Esophagus muscularis mucosa (tissue), 4 donors: ENCODE measurements at regions not wholly inside any gene's neighbourhood (a gene's known extent, or its start where the extent isn't known, plus 50 kb on each side); places are given as distances from the start of the nearest gene placed in this dataset.
A peak's percentile ranks its signal among the peaks of the same experiment; 100 is the strongest.

ENCODE experiments used
- DNase-seq: peaks from one replicate; pipeline ENCODE4 v3.0.0-alpha.2; 2017; ENCODE audit errors: extremely low spot score
- H3K27ac ChIP-seq, 4 donors: fragments of 200-600 bp; sonication (generic); replicated peaks in 1 of 4; 1 replicate in 3 of 4; 2 replicates in 1 of 4; pipeline ENCODE4 v1.5.1; 2016 to 2019; ENCODE audit warnings: mild to moderate bottlenecking in 1 of 4
- H3K27me3 ChIP-seq, 4 donors: fragments of 200-600 bp; sonication (generic); one replicate each; pipeline versions ENCODE4 v1.5.1 to v1.6.0; 2016 to 2019
- H3K36me3 ChIP-seq, 4 donors: fragments of 200-600 bp; sonication (generic); one replicate each; pipeline ENCODE4 v1.5.1; 2016 to 2019
- H3K4me1 ChIP-seq, 4 donors: fragments of 200-600 bp; sonication (generic); one replicate each; pipeline ENCODE4 v1.5.1; 2016 to 2019
- H3K4me3 ChIP-seq, 4 donors: fragments of 200-600 bp; sonication (generic); 1 replicate in 2 of 4; 2 replicates in 2 of 4; pipeline ENCODE4 v1.5.1; 2016 to 2019; ENCODE audit warnings: mild to moderate bottlenecking in 4 of 4, moderate library complexity in 1 of 4
- H3K9me3 ChIP-seq, 4 donors: fragments of 200-600 bp; sonication (generic); 1 replicate in 3 of 4; 2 replicates in 1 of 4; pipeline ENCODE4 v1.5.1; 2016 to 2019
- CTCF ChIP-seq, 3 experiments: fragments of 200-600 bp in 2 of 3; fragments of 450-650 bp in 1 of 3; sonication (generic) in 2 of 3; IDR thresholded peaks; one replicate each; pipeline ENCODE4 v1.5.1; 2017 to 2019; ENCODE audit warnings: antibody characterized with exemption in 3 of 3, mild to moderate bottlenecking in 2 of 3, moderate library complexity in 1 of 3
- EP300 ChIP-seq: sonication (generic); formaldehyde crosslinking; IDR thresholded peaks from one replicate; pipeline ENCODE4 v1.6.1; 2017; ENCODE audit warnings: antibody characterized with exemption
- POLR2A ChIP-seq: fragments of 450-650 bp; IDR thresholded peaks from one replicate; pipeline ENCODE4 v1.6.1; 2017; ENCODE audit warnings: antibody characterized with exemption, moderate library complexity, mild to moderate bottlenecking, low read depth
- POLR2AphosphoS5 ChIP-seq, 2 donors: sonication (generic); formaldehyde crosslinking; IDR thresholded peaks; one replicate each; pipeline ENCODE4 v1.6.1; 2017; ENCODE audit warnings: antibody characterized with exemption in 2 of 2
- WGBS: methylation state at CpG from one replicate; pipeline ENCODE4 v1.1.5; 2018; 5-methylcytosine and 5-hydroxymethylcytosine counted together
- intact Hi-C: fragments of 100-400 bp; cut with DNase I; formaldehyde crosslinking; loops from one replicate; pipeline ENCODE4 v1.15.1; 2023

- intact Hi-C loops = no loop called here
- no peaks in the 10 kb centered on the region for H3K27me3 ChIP-seq
These were observed 186.1 kb upstream of the LNX1 start for GRCh38 chr4:53777244-53777984.

GRCh38 chr4:53776141-53776540 is 184.9 kb upstream of the LNX1 start:
- Histone ChIP-seq H3K27me3 (no peaks in the 10 kb centered on the region), H3K4me3 (no peak overlapping the region), H3K27ac (no peak overlapping the region), H3K36me3 (no peaks in the 10 kb centered on the region), H3K9me3 (no peaks in the 10 kb centered on the region), H3K4me1 (no peaks in the 10 kb centered on the region)
- intact Hi-C loops = no loop called here
- TF ChIP-seq EP300 (no peak), POLR2AphosphoS5 (IDR thresholded peaks at IDR 0.05) (no peak), POLR2A (no peak), CTCF (IDR thresholded peaks at IDR 0.05) (no peak)
- DNase-seq = no peak
- WGBS = 99% methylated on average over 2 of the region's 2 CpGs

More at GRCh38 chr4:53777244-53777984, 186.1 kb upstream of the LNX1 start:
- Histone ChIP-seq H3K9me3 (no peaks in the 10 kb centered on the region), H3K4me1 (peaks cover 0 to 11% (median 8%) of the 10 kb centered on the region in 4 donors), H3K4me3 (no peak overlapping the region), H3K36me3 (no peaks in the 10 kb centered on the region), H3K27ac (peak overlapping the region in 3 of 4 donors; percentile 16 to 42 (median 30))
- no peak for DNase-seq
- peak in 1 of 2 donors; percentile 39 for TF ChIP-seq POLR2AphosphoS5 (IDR thresholded peaks at IDR 0.05)
- TF ChIP-seq CTCF (IDR thresholded peaks at IDR 0.05) = no peak
- WGBS = 53% methylated on average over 4 of the region's 4 CpGs

GRCh38 chr4:53775381-53775780 is 184.1 kb upstream of the LNX1 start:
- intact Hi-C loops = no loop called here
- no peaks in the 10 kb centered on the region for H3K4me1 ChIP-seq
- H3K4me3 ChIP-seq = no peak overlapping the region
- 95% methylated on average over 4 of the region's 4 CpGs for WGBS
- no peak overlapping the region for H3K27ac ChIP-seq
- no peaks in the 10 kb centered on the region for H3K9me3 ChIP-seq
- no peaks in the 10 kb centered on the region for H3K36me3 ChIP-seq
- TF ChIP-seq EP300 (no peak), POLR2A (no peak), CTCF (IDR thresholded peaks at IDR 0.05) (no peak), POLR2AphosphoS5 (IDR thresholded peaks at IDR 0.05) (no peak)
- H3K27me3 ChIP-seq = no peaks in the 10 kb centered on the region
- DNase-seq = peak; percentile 19

GRCh38 chr4:53771326-53771725 is 180.0 kb upstream of the LNX1 start:
- intact Hi-C loops = no loop called here
- Histone ChIP-seq H3K9me3 (no peaks in the 10 kb centered on the region), H3K27me3 (no peaks in the 10 kb centered on the region), H3K36me3 (no peaks in the 10 kb centered on the region), H3K4me1 (no peaks in the 10 kb centered on the region), H3K4me3 (no peak overlapping the region), H3K27ac (no peak overlapping the region)
- peak; percentile 37 for DNase-seq
- no peak for TF ChIP-seq EP300
- TF ChIP-seq POLR2AphosphoS5 (IDR thresholded peaks at IDR 0.05) = no peak
- TF ChIP-seq CTCF (IDR thresholded peaks at IDR 0.05) = no peak
- TF ChIP-seq POLR2A = no peak
- 34% methylated on average over 3 of the region's 3 CpGs for WGBS

GRCh38 chr4:53767482-53767881 is 176.2 kb upstream of the LNX1 start:
- H3K27ac ChIP-seq = no peak overlapping the region
- H3K36me3 ChIP-seq = no peaks in the 10 kb centered on the region
- peaks cover 0 to 10% (median 1%) of the 10 kb centered on the region in 4 donors for H3K4me1 ChIP-seq
- TF ChIP-seq POLR2A = no peak
- TF ChIP-seq POLR2AphosphoS5 (IDR thresholded peaks at IDR 0.05) = no peak
- no peak for TF ChIP-seq EP300
- no peak for TF ChIP-seq CTCF (IDR thresholded peaks at IDR 0.05)
- 43% methylated on average over 2 of the region's 2 CpGs for WGBS
- intact Hi-C loops = no loop called here
- peak; percentile 19 for DNase-seq
- no peak overlapping the region for H3K4me3 ChIP-seq
- H3K9me3 ChIP-seq = no peaks in the 10 kb centered on the region
- no peaks in the 10 kb centered on the region for H3K27me3 ChIP-seq
